GM12865 (cell line): ENCODE measurements at regions not wholly inside any gene's neighbourhood (a gene's known extent, or its start where the extent isn't known, plus 50 kb on each side); places are given as distances from the start of the nearest gene placed in this dataset.
"Not testable (repeated sequence)": the region's sequence is repeated elsewhere in the genome, so short reads cannot be mapped to it uniquely, and the experiment has no call there.

Experiments used
- DNase-seq: peaks from one replicate; pipeline ENCODE4 v3.0.0; 2010; ENCODE audit warnings: low read depth
- H3K4me3 ChIP-seq: 2 replicates; pipeline ENCODE4 v1.5.1; 2011; ENCODE audit warnings: mild to moderate bottlenecking, low read depth, low read length, control low read depth
- CTCF ChIP-seq: IDR thresholded peaks from 2 replicates; pipeline ENCODE4 v1.5.1; 2011; ENCODE audit warnings: low read length, control low read depth, low read depth, inconsistent platforms; ENCODE audit not compliant: insufficient read depth; ENCODE audit errors: missing control alignments

- H3K4me3 ChIP-seq = no peak overlapping the region
- DNase-seq = no peak
- no peak for TF ChIP-seq CTCF
Observed at GRCh38 chr15:36178303-36178633, 401.2 kb upstream of the CDIN1 start.

GRCh38 chr15:36183201-36183600 lies 396.2 kb upstream of the CDIN1 start:
- no peak overlapping the region for H3K4me3 ChIP-seq
- no peak for TF ChIP-seq CTCF
- DNase-seq = no peak

DNA sequence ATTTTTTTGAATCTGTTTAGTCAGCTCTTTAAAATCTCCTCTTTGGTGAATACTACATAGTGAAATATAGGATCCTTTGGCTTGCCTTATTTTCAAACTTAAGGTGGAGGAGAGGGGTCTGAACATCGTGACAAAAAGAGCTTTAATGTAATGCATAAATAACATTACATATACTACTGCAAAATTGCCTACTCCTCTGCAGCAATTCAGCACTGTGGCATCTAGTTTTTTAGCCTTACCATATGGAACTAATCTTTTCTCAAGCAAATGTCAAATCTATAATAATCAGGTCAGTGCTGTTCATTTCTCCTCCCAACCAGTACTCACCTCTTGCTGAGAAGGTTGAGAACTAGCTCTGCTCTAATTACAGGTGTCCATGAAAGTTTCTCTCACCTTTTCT lies 394.0 kb upstream of the CDIN1 start:
- DNase-seq = no peak
- no peak overlapping the region for H3K4me3 ChIP-seq
- TF ChIP-seq CTCF = no peak

DNA sequence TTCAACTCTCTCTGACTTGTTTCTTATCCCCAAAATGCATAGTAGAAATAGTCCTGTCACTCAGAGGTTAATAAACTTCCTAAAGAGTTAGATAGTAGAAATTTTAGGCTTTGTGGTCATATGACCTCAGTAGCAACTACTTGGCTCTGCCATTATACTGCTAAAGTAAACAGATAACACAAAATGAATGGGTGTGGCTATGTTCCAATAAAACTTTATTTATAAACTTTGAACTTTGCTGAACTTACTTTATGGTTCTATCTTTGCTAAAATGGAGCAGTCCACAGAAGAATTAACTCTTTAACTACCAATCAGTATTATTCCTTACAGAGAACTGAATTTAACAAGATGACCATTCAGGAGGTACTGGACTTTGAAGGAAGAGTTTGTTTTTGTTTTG lies 393.6 kb upstream of the CDIN1 start:
- H3K4me3 ChIP-seq = no peak overlapping the region
- no peak for DNase-seq
- TF ChIP-seq CTCF = no peak

- no peak for DNase-seq
- H3K4me3 ChIP-seq = no peak overlapping the region
- TF ChIP-seq CTCF = no peak
Observed at GRCh38 chr15:36186376-36186775, 393.1 kb upstream of the CDIN1 start.

- no peak for DNase-seq
- TF ChIP-seq CTCF = no peak
- no peak overlapping the region for H3K4me3 ChIP-seq
Observed at GRCh38 chr15:36191459-36191858, 388.0 kb upstream of the CDIN1 start.

DNA sequence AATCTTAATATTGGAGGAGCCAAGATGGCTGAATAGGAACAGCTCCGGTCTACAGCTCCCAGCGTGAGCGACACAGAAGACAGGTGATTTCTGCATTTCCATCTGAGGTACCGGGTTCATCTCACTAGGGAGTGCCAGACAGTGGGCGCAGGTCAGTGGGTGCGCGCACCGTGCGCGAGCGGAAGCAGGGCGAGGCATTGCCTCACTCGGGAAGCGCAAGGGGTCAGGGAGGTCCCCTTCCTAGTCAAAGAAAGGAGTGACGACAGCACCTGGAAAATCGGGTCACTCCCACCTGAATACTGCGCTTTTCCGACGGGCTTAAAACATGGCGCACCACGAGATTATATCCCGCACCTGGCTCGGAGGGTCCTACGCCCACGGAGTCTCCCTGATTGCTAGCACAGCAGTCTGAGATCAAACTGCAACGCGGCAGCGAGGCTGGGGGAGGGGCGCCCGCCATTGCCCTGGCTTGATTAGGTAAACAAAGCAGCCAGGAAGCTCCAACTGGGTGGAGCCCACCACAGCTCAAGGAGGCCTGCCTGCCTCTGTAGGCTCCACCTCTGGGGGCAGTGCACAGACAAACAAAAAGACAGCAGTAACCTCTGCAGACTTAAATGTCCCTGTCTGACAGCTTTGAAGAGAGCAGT lies 383.9 kb upstream of the CDIN1 start:
- DNase-seq, H3K4me3 ChIP-seq: not testable (repeated sequence)
